GM20000 (cell line): ENCODE measurements at regions not wholly inside any gene's neighbourhood (a gene's known extent, or its start where the extent isn't known, plus 50 kb on each side); places are given as distances from the start of the nearest gene placed in this dataset.

Source experiments
- DNase-seq: peaks from one replicate; pipeline ENCODE4 v3.0.0; 2012; ENCODE audit warnings: low spot score
- TF ChIP-seq, protein P1 (sequence below): IDR thresholded peaks from 2 replicates; pipeline ENCODE4 v1.5.1; 2012; ENCODE audit warnings: mild to moderate bottlenecking, control low read depth; ENCODE audit errors: extremely low read depth, missing control alignments

DNA sequence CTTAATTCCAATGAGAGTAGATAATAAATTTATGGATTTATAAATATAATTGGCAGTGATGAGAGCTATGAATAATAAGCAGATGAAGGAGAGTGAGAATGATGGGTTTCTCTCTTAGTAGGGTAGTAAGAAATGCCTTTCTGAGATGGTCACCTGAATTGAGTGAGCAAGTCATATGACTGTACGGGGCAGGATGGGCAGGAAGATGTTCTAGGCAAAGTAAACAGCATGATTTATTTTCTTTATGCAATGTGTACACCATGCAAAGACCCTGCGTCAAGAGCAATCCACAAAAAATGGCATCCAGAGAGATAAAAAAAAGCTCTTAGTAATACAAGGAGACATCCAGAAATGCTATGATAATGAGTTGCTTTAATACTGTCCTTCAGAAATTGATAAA is 409.9 kb downstream of the HLX start:
- no peak for DNase-seq
- TF ChIP-seq, protein P1, sequence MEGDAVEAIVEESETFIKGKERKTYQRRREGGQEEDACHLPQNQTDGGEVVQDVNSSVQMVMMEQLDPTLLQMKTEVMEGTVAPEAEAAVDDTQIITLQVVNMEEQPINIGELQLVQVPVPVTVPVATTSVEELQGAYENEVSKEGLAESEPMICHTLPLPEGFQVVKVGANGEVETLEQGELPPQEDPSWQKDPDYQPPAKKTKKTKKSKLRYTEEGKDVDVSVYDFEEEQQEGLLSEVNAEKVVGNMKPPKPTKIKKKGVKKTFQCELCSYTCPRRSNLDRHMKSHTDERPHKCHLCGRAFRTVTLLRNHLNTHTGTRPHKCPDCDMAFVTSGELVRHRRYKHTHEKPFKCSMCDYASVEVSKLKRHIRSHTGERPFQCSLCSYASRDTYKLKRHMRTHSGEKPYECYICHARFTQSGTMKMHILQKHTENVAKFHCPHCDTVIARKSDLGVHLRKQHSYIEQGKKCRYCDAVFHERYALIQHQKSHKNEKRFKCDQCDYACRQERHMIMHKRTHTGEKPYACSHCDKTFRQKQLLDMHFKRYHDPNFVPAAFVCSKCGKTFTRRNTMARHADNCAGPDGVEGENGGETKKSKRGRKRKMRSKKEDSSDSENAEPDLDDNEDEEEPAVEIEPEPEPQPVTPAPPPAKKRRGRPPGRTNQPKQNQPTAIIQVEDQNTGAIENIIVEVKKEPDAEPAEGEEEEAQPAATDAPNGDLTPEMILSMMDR, result no peak

DNA sequence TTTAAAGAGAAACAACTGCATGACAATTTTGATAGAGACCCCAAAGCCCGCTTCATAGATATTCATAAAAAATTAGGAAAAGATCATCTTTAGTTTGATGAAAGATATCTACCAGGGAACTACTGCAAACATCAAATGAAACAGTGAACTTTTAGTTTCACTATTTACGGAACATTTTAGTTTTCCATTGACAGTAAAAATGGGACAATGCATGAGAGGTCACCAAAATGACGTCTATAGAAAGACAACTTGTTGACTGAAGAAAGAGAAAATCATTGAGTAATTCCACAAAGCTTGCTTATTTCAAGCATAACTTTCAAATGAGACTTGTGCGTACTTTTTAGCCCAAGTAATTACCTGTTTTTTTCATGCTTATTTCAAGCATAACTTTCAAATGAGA is 411.4 kb downstream of the HLX start:
- TF ChIP-seq, protein P1, result no peak
- no peak for DNase-seq

DNA sequence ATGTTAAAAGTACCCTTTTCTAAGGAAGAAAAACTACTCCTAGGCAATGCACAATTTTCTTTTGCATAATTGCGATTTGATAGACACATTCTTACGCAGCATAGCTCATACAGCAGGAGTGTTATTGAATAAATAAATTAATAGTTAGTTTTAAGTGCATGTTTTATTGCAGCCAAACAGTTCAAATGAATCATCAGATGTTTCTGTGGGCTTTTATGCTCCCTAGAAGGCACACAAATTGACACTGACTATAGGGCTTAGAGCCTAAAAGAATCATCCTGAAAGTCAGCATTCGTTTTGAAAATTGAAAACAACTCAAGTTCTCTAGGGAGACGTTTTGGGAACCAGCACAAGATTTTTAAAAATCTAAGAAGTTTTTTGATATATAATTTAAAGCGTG is 411.9 kb downstream of the HLX start:
- TF ChIP-seq, protein P1, result no peak
- no peak for DNase-seq

DNA sequence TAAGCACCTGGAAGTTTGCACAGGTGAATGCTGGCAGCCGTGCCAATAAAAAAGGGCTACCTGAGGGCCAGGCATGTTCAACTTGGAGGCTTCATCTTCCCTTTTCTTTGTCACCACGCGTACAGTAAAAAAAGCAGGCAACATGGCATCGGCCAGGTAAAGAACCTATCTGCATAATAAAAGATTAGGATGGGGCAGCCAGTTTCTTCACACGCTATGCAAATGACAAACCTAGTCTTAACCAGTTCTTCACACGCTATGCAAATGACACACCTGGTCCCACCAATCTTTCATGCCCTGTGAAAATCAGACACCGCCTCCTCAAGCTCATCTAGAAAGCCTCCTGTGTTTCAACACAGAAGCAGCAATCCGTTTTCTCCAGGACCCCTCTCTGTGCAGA is 413.4 kb downstream of the HLX start:
- TF ChIP-seq, protein P1, result no peak
- no peak for DNase-seq

DNA sequence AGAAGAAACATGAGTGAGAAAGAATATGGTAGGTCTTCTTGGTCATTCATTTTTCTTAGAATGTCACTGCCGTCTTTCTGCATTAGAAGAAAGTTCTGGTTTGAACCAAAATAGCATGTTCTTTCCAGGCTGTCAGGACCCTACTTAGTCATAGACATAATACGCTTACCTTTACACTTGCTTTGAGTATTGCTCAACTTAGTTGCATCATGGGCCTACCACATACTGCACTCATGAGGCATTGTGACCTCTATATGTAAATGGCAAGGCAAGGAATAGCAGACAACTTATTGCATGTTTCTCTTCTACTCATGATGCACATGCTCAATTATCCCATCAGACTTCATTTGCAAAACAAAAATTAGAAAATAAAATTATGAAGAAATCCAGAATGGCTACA is 415.0 kb downstream of the HLX start:
- TF ChIP-seq, protein P1, result no peak
- no peak for DNase-seq

DNA sequence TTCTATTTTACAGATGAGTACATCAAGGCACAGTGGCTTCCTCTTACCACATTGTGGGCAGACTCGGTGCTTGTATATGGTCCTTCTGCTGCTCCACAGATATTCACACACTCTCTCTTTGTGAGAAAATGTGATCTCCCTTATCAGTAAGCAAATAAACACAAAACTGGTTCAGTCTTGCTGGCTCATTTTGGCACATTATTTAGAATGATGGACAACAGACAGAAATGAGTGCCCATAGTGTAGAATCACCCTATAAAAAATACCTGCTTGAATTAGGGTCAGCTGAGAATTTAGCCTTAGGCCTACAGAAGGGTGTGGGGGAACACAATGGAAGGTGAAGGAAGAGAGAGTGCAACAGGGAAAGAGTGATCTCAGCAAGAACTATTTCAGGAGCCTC is 423.1 kb downstream of the HLX start:
- TF ChIP-seq, protein P1, result no peak

DNA sequence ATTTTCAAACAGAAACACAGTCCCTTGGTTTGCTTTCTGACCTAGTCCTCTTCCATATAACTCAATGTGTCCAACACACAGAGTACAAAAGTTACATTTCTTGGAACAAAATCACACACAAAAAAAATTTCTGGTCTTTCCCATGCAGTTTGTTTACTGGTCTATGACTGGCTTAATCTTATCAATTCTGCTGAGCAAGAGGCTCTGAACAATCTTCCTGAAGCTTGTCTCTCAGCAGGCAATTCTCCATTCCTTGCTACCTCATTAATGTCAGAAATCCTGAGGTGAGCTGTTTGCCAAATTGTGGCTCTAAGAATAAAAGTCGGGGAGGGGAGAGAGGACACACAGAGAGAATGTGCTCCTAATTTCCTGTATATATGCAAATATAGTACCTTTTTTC is 423.6 kb downstream of the HLX start:
- TF ChIP-seq, protein P1, result no peak
- DNase-seq, result no peak

More for the DNA sequence above, 423.1 kb downstream of the HLX start:
- no peak for DNase-seq
